ENCODE measurements at regions not wholly inside any gene's neighbourhood (a gene's known extent, or its start where the extent isn't known, plus 50 kb on each side); places are given as distances from the start of the nearest gene placed in this dataset.

DNA sequence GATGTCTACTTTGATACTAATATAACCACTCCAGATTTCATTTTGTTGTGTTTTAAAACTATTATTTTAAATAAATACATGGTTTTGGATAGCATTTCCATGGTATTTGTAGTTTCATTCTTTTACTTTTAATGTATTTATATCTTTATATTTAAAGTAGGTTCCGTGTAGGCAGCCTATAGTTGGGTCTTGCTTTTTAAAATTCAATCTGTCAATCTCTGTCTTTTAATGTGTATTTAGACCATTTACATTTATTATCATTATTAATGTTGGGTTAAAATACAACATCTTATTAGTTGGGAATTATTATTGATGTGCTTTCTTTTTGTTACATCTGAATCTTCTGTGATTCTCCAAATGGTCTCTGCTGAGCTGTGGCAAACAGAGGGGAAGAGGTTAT, 412.1 kb downstream of the NPIPA7 start:
- TF ChIP-seq, protein P1, sequence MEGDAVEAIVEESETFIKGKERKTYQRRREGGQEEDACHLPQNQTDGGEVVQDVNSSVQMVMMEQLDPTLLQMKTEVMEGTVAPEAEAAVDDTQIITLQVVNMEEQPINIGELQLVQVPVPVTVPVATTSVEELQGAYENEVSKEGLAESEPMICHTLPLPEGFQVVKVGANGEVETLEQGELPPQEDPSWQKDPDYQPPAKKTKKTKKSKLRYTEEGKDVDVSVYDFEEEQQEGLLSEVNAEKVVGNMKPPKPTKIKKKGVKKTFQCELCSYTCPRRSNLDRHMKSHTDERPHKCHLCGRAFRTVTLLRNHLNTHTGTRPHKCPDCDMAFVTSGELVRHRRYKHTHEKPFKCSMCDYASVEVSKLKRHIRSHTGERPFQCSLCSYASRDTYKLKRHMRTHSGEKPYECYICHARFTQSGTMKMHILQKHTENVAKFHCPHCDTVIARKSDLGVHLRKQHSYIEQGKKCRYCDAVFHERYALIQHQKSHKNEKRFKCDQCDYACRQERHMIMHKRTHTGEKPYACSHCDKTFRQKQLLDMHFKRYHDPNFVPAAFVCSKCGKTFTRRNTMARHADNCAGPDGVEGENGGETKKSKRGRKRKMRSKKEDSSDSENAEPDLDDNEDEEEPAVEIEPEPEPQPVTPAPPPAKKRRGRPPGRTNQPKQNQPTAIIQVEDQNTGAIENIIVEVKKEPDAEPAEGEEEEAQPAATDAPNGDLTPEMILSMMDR (conservative IDR thresholded peaks at IDR 0.05), result no peak
- H3K27ac ChIP-seq, result no peak overlapping the region

DNA sequence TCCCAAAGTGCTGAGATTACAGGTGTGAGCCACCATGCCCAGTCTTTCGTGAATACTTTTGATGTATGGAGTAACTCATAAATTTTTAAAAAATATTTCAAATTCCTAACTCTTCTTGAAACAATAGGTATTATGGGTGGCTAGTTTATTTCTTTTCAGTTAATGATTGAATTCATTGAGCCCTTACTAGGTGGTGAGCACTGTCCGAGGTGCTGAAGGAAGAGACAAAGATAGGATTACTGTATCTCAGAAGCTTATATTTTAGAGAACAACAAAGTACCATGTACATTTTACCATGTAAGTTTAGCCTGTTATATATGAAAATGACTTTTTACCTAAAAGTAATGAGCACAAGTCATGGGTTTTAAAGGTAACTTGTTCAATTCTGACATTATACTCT, 418.3 kb downstream of the NPIPA7 start:
- TF ChIP-seq, protein P1 (conservative IDR thresholded peaks at IDR 0.05), result no peak
- H3K27ac ChIP-seq, result no peak overlapping the region

DNA sequence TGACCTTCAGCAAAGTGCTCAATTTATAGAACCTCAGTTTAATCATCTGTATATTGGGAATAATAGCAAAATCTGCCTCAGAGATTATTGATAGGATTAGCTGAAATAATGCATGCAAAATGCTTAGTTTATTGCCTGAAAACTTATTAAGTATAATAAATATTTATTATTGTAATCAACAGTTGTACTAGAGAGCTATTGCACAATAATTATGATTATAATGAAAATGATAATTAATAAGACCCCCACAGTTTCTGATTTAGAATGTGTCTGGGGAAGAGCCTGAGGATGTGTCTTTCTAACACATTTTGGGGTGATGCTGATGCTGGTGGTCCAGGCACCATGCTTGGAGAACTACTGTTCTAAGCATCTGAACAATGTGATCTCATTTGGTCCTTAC, 419.6 kb downstream of the NPIPA7 start:
- no peak overlapping the region for H3K27ac ChIP-seq
- TF ChIP-seq, protein P1 (conservative IDR thresholded peaks at IDR 0.05), result no peak

DNA sequence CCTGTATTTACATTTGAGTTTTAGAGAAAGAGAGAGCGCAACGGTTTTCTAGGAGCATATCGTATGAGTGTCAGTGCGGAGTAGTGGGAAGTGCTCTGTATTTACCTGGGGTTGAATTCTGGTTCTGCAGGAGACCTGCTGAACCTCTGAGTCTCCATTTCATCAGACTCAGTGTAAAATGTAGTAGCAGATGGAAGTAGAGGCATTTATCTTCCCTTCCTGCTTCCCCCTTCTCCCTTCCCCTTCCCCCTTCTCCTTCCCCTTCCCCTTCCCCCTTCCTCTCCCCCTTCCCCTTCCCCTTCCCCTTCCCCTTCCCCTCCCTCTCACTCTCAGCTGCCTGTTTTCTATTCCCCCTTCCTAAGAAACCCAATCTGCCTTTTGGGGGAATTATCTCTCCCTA, 426.9 kb downstream of the NPIPA7 start:
- TF ChIP-seq, protein P1 (conservative IDR thresholded peaks at IDR 0.05), result no peak
- H3K27ac ChIP-seq, result no peak overlapping the region

DNA sequence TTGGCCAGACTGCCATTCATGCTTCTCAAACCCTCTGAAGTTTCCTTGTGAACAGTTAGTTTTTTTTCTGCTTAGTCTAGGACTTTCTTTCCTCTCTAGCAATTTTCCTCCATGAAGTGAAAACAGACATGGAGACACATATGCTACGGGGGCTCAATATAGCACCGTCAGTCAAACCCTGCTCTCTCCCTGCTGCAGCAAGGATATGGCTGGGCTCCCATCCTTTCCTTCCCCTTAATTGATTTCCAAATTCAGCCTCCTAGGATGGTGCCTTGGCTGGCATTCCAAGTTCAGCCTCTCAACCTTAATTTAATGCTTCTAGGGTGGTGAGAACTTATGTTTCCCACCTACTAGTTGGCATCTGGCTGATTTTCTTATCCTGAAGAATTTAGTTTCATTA, 436.7 kb downstream of the NPIPA7 start:
- TF ChIP-seq, protein P1 (conservative IDR thresholded peaks at IDR 0.05), result no peak
- H3K27ac ChIP-seq, result no peak overlapping the region

DNA sequence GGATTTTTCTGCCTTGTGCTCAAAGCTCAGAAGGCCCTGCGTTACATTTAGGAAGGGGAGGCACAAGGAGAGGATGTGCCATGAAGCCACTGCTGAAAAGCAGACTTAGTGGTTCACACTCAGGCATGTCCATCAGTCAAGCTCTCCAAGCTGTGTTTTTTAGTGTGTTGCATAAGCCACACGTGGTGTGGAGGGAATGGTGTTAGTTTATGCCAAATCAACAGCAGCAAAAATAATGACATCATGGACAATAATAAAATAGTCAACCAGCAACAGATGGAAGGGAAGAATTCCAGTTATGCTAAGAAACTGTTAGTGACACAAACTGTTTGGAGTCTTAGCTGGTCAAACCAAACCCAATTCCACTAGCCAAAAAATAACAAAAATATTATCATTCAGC, 438.3 kb downstream of the NPIPA7 start:
- TF ChIP-seq, protein P1 (conservative IDR thresholded peaks at IDR 0.05), result no peak
- H3K27ac ChIP-seq, result no peak overlapping the region

DNA sequence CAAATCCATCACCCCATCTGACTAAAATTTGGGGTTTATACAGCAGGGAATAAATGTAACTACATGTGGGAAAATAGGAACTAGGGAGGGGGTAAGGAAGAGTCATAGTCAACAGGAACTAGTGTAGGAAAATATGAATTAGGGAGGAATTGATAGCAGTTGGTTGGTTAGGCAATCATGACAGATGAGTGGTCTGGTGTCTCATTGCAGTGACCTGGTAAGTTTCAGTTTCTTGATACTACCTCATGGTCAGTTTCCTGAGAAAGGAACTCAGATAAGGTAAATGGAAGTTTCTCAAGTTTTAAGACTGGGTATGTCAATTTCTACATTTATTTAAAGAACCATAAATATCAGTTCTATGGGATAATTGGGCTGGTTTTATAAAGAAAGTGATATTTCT, 442.3 kb downstream of the NPIPA7 start:
- TF ChIP-seq, protein P1 (conservative IDR thresholded peaks at IDR 0.05), result no peak
- no peak overlapping the region for H3K27ac ChIP-seq
